Peyer's patch (tissue), 4 donors: ENCODE measurements at regions not wholly inside any gene's neighbourhood (a gene's known extent, or its start where the extent isn't known, plus 50 kb on each side); places are given as distances from the start of the nearest gene placed in this dataset.

Experiments used
- DNase-seq, 3 donors: peaks; one replicate each; pipeline ENCODE4 v3.0.0-alpha.2; 2017 to 2019
- H3K27ac ChIP-seq, 4 donors: fragments of 200-600 bp; sonication (generic); one replicate each; pipeline ENCODE4 v1.5.1; 2016 to 2019
- H3K27me3 ChIP-seq, 2 donors: fragments of 200-600 bp; sonication (generic); one replicate each; pipeline ENCODE4 v1.5.1; 2019
- H3K36me3 ChIP-seq, 3 donors: fragments of 200-600 bp; sonication (generic); one replicate each; pipeline ENCODE4 v1.5.1; 2016 to 2019
- H3K4me1 ChIP-seq, 4 donors: fragments of 200-600 bp; sonication (generic); one replicate each; pipeline ENCODE4 v1.5.1; 2016 to 2019
- H3K4me3 ChIP-seq, 4 donors: fragments of 200-600 bp; sonication (generic); 1 replicate in 3 of 4; 2 replicates in 1 of 4; pipeline ENCODE4 v1.5.1; 2016 to 2019; ENCODE audit warnings: mild to moderate bottlenecking in 1 of 4
- H3K9me3 ChIP-seq, 4 donors: fragments of 200-600 bp; sonication (generic); one replicate each; pipeline ENCODE4 v1.5.1; 2016 to 2019; ENCODE audit warnings: mild to moderate bottlenecking in 1 of 4
- POLR2A ChIP-seq, 2 donors: fragments of 450-650 bp; IDR thresholded peaks; one replicate each; pipeline ENCODE4 v1.5.1; 2017; ENCODE audit warnings: antibody characterized with exemption in 2 of 2, mild to moderate bottlenecking in 2 of 2, moderate library complexity in 2 of 2
- TF ChIP-seq, protein P1 (sequence below), 6 experiments: fragments of 450-650 bp in 4 of 6; fragments of 200-600 bp in 2 of 6; sonication (generic) in 1 of 6; IDR thresholded peaks; one replicate each; pipeline ENCODE4 v1.5.1; 2017 to 2019; ENCODE audit warnings: antibody characterized with exemption in 6 of 6, mild to moderate bottlenecking in 3 of 6, moderate library complexity in 1 of 6

DNA sequence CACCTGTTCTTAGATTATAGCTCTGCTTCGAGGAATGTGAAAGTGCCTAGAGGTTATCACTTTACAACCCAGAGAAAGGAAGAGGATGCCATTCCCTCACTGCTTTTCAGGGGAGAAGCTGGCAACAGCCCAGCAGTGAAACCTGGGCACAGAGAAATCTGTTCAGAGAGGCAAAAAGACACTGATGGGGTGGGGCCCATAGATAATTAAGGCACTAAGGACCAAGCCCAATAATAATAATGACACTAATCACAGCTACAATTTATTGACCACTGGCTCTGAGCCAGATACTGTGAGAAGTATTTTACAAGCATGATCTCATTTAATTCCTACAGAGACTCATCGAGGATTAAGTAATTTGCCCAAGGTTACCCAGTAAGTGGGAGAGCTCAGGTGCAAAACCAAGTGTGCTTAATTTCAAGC is 168.3 kb downstream of the PIK3R1 start:
- Histone ChIP-seq H3K4me1 (peaks cover 0 to 21% (median 0%) of the 10 kb centered on the region in 4 donors), H3K27ac (peak overlapping the region in 1 of 4 donors; percentile 45), H3K9me3 (no peaks in the 10 kb centered on the region), H3K27me3 (no peaks in the 10 kb centered on the region), H3K36me3 (no peaks in the 10 kb centered on the region), H3K4me3 (no peak overlapping the region)
- peak in 2 of 3 donors; percentile 71 to 77 for DNase-seq
- TF ChIP-seq POLR2A (IDR thresholded peaks at IDR 0.05) = no peak
- TF ChIP-seq, protein P1, sequence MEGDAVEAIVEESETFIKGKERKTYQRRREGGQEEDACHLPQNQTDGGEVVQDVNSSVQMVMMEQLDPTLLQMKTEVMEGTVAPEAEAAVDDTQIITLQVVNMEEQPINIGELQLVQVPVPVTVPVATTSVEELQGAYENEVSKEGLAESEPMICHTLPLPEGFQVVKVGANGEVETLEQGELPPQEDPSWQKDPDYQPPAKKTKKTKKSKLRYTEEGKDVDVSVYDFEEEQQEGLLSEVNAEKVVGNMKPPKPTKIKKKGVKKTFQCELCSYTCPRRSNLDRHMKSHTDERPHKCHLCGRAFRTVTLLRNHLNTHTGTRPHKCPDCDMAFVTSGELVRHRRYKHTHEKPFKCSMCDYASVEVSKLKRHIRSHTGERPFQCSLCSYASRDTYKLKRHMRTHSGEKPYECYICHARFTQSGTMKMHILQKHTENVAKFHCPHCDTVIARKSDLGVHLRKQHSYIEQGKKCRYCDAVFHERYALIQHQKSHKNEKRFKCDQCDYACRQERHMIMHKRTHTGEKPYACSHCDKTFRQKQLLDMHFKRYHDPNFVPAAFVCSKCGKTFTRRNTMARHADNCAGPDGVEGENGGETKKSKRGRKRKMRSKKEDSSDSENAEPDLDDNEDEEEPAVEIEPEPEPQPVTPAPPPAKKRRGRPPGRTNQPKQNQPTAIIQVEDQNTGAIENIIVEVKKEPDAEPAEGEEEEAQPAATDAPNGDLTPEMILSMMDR (IDR thresholded peaks at IDR 0.05) = no peak

DNA sequence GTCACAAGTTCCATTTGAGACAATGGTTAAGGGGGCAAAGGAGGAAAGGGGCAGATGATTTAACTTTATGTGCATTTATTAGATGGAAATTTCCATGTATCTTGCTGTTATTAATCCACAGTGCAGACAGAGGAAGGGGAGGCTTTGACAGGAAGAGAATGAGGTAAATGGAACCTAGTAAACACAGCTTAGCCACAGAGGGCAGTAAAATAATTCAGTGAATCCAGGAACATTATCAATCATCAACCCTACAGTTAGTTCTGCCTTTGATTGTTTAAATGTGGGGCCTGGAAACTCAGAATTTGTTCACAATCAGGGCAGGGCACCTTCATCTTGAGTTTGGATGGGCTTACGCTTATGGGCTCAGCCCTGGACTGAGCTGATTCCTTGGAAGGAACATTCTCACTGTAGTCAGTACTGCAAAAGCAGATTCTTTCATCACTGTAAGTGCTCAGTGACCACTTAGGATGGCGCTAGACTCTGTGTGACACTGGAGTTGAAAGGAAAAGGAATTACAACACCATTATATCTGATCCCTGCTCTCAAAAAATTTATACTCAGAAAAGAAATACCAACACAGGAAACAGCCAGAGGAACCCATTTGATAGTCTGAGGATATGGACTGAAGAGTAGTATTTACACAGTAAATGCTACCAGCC is 169.5 kb downstream of the PIK3R1 start:
- Histone ChIP-seq H3K27me3 (no peaks in the 10 kb centered on the region), H3K9me3 (no peaks in the 10 kb centered on the region), H3K4me3 (no peak overlapping the region), H3K36me3 (no peaks in the 10 kb centered on the region), H3K27ac (no peak overlapping the region), H3K4me1 (peaks cover 0 to 21% (median 0%) of the 10 kb centered on the region in 4 donors)
- TF ChIP-seq, protein P1 (IDR thresholded peaks at IDR 0.05) = no peak
- TF ChIP-seq POLR2A (IDR thresholded peaks at IDR 0.05) = no peak
- DNase-seq = no peak

DNA sequence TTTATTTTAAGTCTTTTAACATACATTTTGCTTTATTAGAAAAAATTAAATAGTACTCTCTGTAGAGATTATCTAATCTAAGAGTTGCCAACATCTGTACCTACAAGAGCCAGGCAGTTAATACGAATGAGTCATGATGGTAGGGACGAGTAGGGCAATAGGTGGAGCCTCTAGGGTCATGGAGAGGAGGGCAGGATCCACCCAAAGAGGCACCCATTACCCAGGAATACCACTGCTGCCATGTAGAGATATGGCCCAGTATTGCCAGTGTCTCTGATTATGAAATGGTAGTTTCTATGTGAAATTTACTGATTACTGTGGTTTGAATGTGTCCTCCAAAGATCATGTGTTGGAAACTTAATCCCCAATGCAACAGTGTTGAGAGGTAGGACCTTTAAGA is 170.4 kb downstream of the PIK3R1 start:
- Histone ChIP-seq H3K27ac (no peak overlapping the region), H3K4me1 (peaks cover 0 to 21% (median 0%) of the 10 kb centered on the region in 4 donors), H3K27me3 (no peaks in the 10 kb centered on the region), H3K4me3 (no peak overlapping the region), H3K9me3 (no peaks in the 10 kb centered on the region), H3K36me3 (no peaks in the 10 kb centered on the region)
- DNase-seq = no peak
- TF ChIP-seq POLR2A (IDR thresholded peaks at IDR 0.05) = no peak
- TF ChIP-seq, protein P1 (IDR thresholded peaks at IDR 0.05) = no peak

DNA sequence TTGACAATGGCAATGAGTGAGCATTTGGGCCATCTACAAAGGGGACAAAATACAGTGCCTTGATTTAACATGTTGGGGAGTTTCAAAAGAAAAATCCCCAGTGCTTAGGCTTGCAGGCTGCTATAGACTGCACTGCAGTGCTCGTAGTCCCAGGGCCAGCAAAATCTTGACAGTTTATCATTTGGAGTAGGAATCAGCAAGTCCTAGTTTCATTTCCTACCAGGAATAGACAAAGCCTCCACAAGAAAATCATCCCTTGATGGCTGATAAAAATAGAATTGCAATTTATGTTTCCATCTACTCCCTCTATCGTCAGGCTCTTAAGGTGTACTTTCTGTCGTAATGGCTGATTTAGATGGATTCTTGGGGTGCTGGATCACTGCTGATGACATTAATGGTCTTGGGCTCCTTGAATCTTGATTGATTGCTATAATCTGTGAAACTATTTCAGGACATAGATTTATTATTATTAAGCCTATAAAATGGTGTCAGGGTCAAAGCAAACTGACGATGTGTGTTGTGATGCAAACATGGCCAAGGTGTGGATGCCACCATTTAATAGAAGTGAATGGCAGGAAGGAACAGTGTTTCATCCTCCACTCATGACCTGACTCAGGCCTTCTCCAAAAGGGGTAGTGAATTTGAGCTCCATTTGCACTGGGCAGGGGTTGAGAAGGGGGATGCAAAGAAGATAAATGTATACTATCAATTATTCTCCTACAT is 171.7 kb downstream of the PIK3R1 start:
- TF ChIP-seq POLR2A (IDR thresholded peaks at IDR 0.05) = no peak
- TF ChIP-seq, protein P1 (IDR thresholded peaks at IDR 0.05) = no peak
- Histone ChIP-seq H3K27ac (no peak overlapping the region), H3K4me3 (no peak overlapping the region), H3K36me3 (no peaks in the 10 kb centered on the region), H3K27me3 (no peaks in the 10 kb centered on the region), H3K9me3 (no peaks in the 10 kb centered on the region), H3K4me1 (peaks cover 0 to 17% (median 0%) of the 10 kb centered on the region in 4 donors)
- no peak for DNase-seq

DNA sequence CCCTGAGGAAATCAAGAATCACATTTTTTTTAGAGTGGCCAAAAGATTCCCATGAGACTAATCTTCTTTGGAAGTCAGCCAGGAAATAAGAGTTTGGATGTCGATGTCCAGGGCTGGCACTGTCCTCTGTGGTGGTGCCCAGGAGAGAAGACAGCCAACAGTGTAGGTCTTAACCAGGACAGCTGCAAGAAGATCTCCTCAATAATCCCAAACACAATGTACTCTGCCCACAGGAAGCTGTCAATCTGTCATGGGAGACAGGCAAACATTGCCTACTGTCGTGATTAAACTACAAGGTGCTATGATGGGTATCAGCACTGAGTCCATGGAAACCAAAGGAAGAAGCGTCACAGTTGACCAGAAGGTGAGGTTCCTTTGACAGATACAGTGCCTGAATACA is 174.1 kb downstream of the PIK3R1 start:
- TF ChIP-seq, protein P1 (IDR thresholded peaks at IDR 0.05) = no peak
- TF ChIP-seq POLR2A (IDR thresholded peaks at IDR 0.05) = no peak
- no peak for DNase-seq
- Histone ChIP-seq H3K9me3 (no peaks in the 10 kb centered on the region), H3K4me3 (no peak overlapping the region), H3K36me3 (no peaks in the 10 kb centered on the region), H3K27ac (no peak overlapping the region), H3K4me1 (peaks cover 0 to 5% (median 0%) of the 10 kb centered on the region in 4 donors), H3K27me3 (no peaks in the 10 kb centered on the region)
